SK-N-SH treated with all-trans-retinoic acid at 6 μM for 48 hours (cell line): ENCODE measurements at regions not wholly inside any gene's neighbourhood (a gene's known extent, or its start where the extent isn't known, plus 50 kb on each side); places are given as distances from the start of the nearest gene placed in this dataset.

Source experiments
- ARNTL ChIP-seq: fragments of 450-650 bp; formaldehyde crosslinking; IDR thresholded peaks from 2 replicates; pipeline ENCODE4 v1.5.0; 2020; ENCODE audit warnings: low read depth, mild to moderate bottlenecking, moderate library complexity, borderline replicate concordance
- CSDC2 ChIP-seq: fragments of 250-450 bp; sonication (Bioruptor Pico); IDR thresholded peaks from 2 replicates; pipeline ENCODE4 v1.5.0; 2020; ENCODE audit warnings: mild to moderate bottlenecking, moderate library complexity
- ESRRG ChIP-seq: fragments of 250-450 bp; sonication (Bioruptor Pico); IDR thresholded peaks from 2 replicates; pipeline ENCODE4 v1.6.1; 2021; ENCODE audit warnings: mild to moderate bottlenecking
- GLIS3 ChIP-seq: fragments of 250-450 bp; sonication (Bioruptor Pico); IDR thresholded peaks from 2 replicates; pipeline ENCODE4 v1.5.0; 2020; ENCODE audit warnings: mild to moderate bottlenecking, moderate library complexity
- PPARA ChIP-seq: fragments of 250-450 bp; sonication (Bioruptor Pico); IDR thresholded peaks from 2 replicates; pipeline ENCODE4 v1.5.0; 2020; ENCODE audit warnings: mild to moderate bottlenecking, borderline replicate concordance
- RARB ChIP-seq: fragments of 250-450 bp; sonication (Bioruptor Pico); IDR thresholded peaks from 2 replicates; pipeline ENCODE4 v1.8.0; 2021; ENCODE audit warnings: mild to moderate bottlenecking, moderate library complexity
- SNAI2 ChIP-seq: fragments of 250-450 bp; sonication (Bioruptor Pico); IDR thresholded peaks from 2 replicates; pipeline ENCODE4 v1.5.0; 2020; ENCODE audit warnings: mild to moderate bottlenecking, moderate library complexity
- ZFP3 ChIP-seq: fragments of 250-450 bp; sonication (Bioruptor Pico); IDR thresholded peaks from 2 replicates; pipeline ENCODE4 v1.5.0; 2020; ENCODE audit warnings: mild to moderate bottlenecking, moderate library complexity
- ZNF70 ChIP-seq: fragments of 450-650 bp; formaldehyde crosslinking; IDR thresholded peaks from 2 replicates; pipeline ENCODE4 v1.5.0; 2020; ENCODE audit warnings: mild to moderate bottlenecking, moderate library complexity
- TF ChIP-seq, protein P1 (sequence below): fragments of 250-450 bp; sonication (Bioruptor Pico); IDR thresholded peaks from 2 replicates; pipeline ENCODE4 v1.5.1; 2020; ENCODE audit warnings: low read depth, mild to moderate bottlenecking, moderate library complexity
- TF ChIP-seq, protein P2 (sequence below): fragments of 250-450 bp; sonication (Bioruptor Pico); IDR thresholded peaks from 2 replicates; pipeline ENCODE4 v1.5.0; 2020; ENCODE audit warnings: mild to moderate bottlenecking, moderate library complexity
- TF ChIP-seq, protein P3 (sequence below): fragments of 250-450 bp; sonication (Bioruptor Pico); IDR thresholded peaks from 2 replicates; pipeline ENCODE4 v1.8.0; 2021; ENCODE audit warnings: low read depth, mild to moderate bottlenecking, moderate library complexity, borderline replicate concordance

DNA sequence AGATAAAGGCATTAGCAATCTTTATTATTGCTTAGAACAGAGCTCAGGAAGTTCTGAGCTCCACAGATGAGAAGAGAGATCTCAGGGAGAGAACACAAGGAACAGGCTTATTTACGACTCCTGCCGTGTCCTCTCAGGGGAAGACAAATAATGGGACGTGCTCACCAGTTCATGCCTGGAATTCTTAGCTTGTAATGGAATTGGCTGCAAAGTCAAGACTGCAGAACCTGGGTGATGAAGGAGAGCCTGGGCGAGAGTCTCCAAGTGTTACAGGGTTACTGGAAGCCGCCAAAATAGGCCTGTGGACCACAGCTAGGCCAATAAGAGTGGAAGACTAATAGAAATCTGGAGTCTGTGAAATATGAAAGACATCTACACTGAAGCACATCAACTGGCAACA is 174.5 kb upstream of the ADAMTSL1 start:
- TF ChIP-seq SNAI2 = no peak
- TF ChIP-seq CSDC2 (CRISPR knock-in tag) = no peak
- TF ChIP-seq ZNF70 (CRISPR knock-in tag) = no peak
- TF ChIP-seq ZFP3 (CRISPR knock-in tag) = no peak
- TF ChIP-seq, protein P1, sequence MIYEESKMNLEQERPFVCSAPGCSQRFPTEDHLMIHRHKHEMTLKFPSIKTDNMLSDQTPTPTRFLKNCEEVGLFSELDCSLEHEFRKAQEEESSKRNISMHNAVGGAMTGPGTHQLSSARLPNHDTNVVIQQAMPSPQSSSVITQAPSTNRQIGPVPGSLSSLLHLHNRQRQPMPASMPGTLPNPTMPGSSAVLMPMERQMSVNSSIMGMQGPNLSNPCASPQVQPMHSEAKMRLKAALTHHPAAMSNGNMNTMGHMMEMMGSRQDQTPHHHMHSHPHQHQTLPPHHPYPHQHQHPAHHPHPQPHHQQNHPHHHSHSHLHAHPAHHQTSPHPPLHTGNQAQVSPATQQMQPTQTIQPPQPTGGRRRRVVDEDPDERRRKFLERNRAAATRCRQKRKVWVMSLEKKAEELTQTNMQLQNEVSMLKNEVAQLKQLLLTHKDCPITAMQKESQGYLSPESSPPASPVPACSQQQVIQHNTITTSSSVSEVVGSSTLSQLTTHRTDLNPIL = no peak
- no peak for TF ChIP-seq RARB
- TF ChIP-seq, protein P2, sequence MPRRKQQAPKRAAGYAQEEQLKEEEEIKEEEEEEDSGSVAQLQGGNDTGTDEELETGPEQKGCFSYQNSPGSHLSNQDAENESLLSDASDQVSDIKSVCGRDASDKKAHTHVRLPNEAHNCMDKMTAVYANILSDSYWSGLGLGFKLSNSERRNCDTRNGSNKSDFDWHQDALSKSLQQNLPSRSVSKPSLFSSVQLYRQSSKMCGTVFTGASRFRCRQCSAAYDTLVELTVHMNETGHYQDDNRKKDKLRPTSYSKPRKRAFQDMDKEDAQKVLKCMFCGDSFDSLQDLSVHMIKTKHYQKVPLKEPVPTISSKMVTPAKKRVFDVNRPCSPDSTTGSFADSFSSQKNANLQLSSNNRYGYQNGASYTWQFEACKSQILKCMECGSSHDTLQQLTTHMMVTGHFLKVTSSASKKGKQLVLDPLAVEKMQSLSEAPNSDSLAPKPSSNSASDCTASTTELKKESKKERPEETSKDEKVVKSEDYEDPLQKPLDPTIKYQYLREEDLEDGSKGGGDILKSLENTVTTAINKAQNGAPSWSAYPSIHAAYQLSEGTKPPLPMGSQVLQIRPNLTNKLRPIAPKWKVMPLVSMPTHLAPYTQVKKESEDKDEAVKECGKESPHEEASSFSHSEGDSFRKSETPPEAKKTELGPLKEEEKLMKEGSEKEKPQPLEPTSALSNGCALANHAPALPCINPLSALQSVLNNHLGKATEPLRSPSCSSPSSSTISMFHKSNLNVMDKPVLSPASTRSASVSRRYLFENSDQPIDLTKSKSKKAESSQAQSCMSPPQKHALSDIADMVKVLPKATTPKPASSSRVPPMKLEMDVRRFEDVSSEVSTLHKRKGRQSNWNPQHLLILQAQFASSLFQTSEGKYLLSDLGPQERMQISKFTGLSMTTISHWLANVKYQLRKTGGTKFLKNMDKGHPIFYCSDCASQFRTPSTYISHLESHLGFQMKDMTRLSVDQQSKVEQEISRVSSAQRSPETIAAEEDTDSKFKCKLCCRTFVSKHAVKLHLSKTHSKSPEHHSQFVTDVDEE (CRISPR knock-in tag) = no peak
- TF ChIP-seq PPARA (CRISPR knock-in tag) = no peak
- TF ChIP-seq GLIS3 (CRISPR knock-in tag) = no peak
- TF ChIP-seq, protein P3, sequence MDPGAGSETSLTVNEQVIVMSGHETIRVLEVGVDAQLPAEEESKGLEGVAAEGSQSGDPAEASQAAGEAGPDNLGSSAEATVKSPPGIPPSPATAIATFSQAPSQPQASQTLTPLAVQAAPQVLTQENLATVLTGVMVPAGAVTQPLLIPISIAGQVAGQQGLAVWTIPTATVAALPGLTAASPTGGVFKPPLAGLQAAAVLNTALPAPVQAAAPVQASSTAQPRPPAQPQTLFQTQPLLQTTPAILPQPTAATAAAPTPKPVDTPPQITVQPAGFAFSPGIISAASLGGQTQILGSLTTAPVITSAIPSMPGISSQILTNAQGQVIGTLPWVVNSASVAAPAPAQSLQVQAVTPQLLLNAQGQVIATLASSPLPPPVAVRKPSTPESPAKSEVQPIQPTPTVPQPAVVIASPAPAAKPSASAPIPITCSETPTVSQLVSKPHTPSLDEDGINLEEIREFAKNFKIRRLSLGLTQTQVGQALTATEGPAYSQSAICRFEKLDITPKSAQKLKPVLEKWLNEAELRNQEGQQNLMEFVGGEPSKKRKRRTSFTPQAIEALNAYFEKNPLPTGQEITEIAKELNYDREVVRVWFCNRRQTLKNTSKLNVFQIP (CRISPR knock-in tag) = no peak
- no peak for TF ChIP-seq ARNTL
- TF ChIP-seq ESRRG = no peak
